BJ (cell line): ENCODE measurements at regions not wholly inside any gene's neighbourhood (a gene's known extent, or its start where the extent isn't known, plus 50 kb on each side); places are given as distances from the start of the nearest gene placed in this dataset.
A peak's percentile ranks its signal among the peaks of the same experiment; 100 is the strongest.
"Not testable (repeated sequence)": the region's sequence is repeated elsewhere in the genome, so short reads cannot be mapped to it uniquely, and the experiment has no call there.

Experiments
- CTCF ChIA-PET: fragments of 350-600 bp; formaldehyde crosslinking; extraction: SDS; loops from one replicate; lab custom pipeline; 2021; ENCODE audit warnings: antibody characterized with exemption, inconsistent platforms; lab: Yijun Ruan, JAX
- POLR2A ChIA-PET: fragments of 300-600 bp; sonication (Branson Sonifier 250); formaldehyde crosslinking; extraction: SDS; loops from one replicate; lab custom pipeline; 2021; ENCODE audit warnings: antibody characterized with exemption; lab: Charles Lee
- DNase-seq: peaks from one replicate; pipeline ENCODE4 v3.0.0-alpha.2; 2011; ENCODE audit warnings: low read depth
- H3K27me3 ChIP-seq: 2 replicates; pipeline ENCODE4 v1.6.0; 2011; ENCODE audit warnings: low read length; ENCODE audit not compliant: control insufficient read depth, insufficient read depth
- H3K36me3 ChIP-seq: 2 replicates; pipeline ENCODE4 v1.5.1; 2011; ENCODE audit warnings: low read length; ENCODE audit not compliant: control insufficient read depth, insufficient read depth
- H3K4me3 ChIP-seq: 2 replicates; pipeline ENCODE4 v1.5.1; 2011; ENCODE audit warnings: low read depth, mild to moderate bottlenecking, control low read depth, low read length
- CTCF ChIP-seq: IDR thresholded peaks from 2 replicates; pipeline ENCODE4 v1.5.1; 2011; ENCODE audit warnings: low read depth, mild to moderate bottlenecking, control low read depth, inconsistent platforms, low read length, moderate library complexity; ENCODE audit not compliant: insufficient read depth

- no peaks in the 10 kb centered on the region for H3K36me3 ChIP-seq
- no peak overlapping the region for H3K4me3 ChIP-seq
- ChIA-PET POLR2A (no interaction called here), CTCF (interaction anchor here (0.6 to 1.3 kb wide), 11 partner anchors 9 to 547 kb away, joined by 3 to 9 read pairs (median 4); no protein-coding TSS in a partner anchor)
- no peaks in the 10 kb centered on the region for H3K27me3 ChIP-seq
- DNase-seq = no peak
- peak; percentile 69 for TF ChIP-seq CTCF
Observed at GRCh38 chr6:137641474-137642077, 147.4 kb upstream of the OLIG3 start.

DNA sequence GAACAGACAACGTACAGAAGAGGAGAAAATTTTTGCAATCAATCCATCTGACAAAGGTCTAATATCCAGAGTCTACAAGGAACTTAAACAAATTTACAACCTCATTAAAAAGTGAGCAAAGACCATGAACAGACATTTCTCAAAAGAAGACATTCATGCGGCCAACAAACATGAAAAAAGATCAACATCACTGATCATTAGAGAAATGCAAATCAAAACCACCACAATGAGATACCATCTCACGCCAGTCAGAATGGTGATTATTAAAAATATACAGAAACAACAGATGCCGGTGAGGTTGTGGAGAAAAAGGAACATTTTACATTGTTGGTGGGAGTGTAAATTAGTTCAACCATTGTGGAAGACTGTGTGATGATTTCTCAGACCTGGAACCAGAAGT is 149.0 kb upstream of the OLIG3 start:
- CTCF ChIA-PET, POLR2A ChIA-PET, DNase-seq, H3K36me3 ChIP-seq, H3K4me3 ChIP-seq, H3K27me3 ChIP-seq: not testable (repeated sequence)

- DNase-seq, H3K36me3 ChIP-seq, H3K4me3 ChIP-seq, POLR2A ChIA-PET, CTCF ChIA-PET, H3K27me3 ChIP-seq: not testable (repeated sequence)
Observed at GRCh38 chr6:137643644-137644043, 149.4 kb upstream of the OLIG3 start.

GRCh38 chr6:137645850-137646249 is 151.7 kb upstream of the OLIG3 start:
- H3K36me3 ChIP-seq = no peaks in the 10 kb centered on the region
- CTCF ChIA-PET = no interaction called here
- no peaks in the 10 kb centered on the region for H3K27me3 ChIP-seq
- TF ChIP-seq CTCF = no peak
- POLR2A ChIA-PET = no interaction called here
- H3K4me3 ChIP-seq = no peak overlapping the region
- no peak for DNase-seq

- POLR2A ChIA-PET = no interaction called here
Observed at GRCh38 chr6:137646484-137646883, 152.3 kb upstream of the OLIG3 start.

More at GRCh38 chr6:137646484-137646883, 152.3 kb upstream of the OLIG3 start:
- no peak for TF ChIP-seq CTCF
- no peaks in the 10 kb centered on the region for H3K36me3 ChIP-seq
- DNase-seq = no peak
- H3K27me3 ChIP-seq = no peaks in the 10 kb centered on the region
- CTCF ChIA-PET = no interaction called here
- H3K4me3 ChIP-seq = no peak overlapping the region
